DMS153 treated with DMSO at 0.1 percent for 48 hours (cell line): ENCODE measurements at regions not wholly inside any gene's neighbourhood (a gene's known extent, or its start where the extent isn't known, plus 50 kb on each side); places are given as distances from the start of the nearest gene placed in this dataset.
"Not testable (repeated sequence)": the region's sequence is repeated elsewhere in the genome, so short reads cannot be mapped to it uniquely, and the experiment has no call there.

Experiments used
- DNase-seq: peaks from one replicate; lab custom pipeline; 2025; ENCODE audit not compliant: unreplicated experiment; lab: John Stamatoyannopoulos, UW

DNA sequence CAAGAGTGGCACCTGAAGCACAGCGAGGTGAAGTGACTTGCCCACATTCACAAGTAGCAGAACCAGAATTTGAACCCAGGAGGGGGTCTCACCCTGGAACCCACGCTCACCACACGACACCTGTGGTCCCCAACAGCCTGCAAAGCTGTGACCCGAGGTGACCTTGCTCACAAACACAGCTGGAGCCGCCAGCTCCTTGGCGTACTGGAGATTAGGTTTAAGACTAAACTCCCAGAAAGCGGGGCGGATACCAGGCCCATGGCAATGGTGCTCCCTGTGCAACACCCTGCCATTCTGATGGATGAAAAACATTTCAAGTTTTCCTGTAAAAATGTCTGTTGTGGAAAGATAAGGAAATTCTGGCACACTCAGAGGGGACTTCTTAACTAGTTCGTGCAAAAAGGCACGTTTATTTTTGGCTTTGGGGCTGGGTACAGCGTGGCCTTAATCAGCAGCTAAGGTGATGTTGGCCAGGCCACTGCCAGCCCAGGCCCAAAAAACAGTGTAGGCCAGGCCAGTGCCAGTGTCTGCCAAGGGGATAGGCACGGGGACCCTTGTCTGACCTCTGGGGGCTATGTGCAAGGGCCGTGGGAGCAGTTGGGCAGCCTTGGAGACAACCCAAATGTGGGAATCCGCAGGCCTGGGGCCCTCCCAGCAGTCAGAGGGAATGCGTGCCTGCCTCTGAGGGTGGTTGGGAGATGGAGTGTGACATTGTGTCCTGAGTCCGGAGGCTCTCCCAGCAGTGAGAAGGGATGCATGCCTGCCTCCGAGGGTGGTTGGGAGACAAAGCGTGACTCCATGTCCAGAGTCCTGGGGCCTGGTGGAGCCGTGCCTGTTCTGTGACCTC lies 185.0 kb upstream of the HS6ST1 start:
- DNase-seq = no peak

DNA sequence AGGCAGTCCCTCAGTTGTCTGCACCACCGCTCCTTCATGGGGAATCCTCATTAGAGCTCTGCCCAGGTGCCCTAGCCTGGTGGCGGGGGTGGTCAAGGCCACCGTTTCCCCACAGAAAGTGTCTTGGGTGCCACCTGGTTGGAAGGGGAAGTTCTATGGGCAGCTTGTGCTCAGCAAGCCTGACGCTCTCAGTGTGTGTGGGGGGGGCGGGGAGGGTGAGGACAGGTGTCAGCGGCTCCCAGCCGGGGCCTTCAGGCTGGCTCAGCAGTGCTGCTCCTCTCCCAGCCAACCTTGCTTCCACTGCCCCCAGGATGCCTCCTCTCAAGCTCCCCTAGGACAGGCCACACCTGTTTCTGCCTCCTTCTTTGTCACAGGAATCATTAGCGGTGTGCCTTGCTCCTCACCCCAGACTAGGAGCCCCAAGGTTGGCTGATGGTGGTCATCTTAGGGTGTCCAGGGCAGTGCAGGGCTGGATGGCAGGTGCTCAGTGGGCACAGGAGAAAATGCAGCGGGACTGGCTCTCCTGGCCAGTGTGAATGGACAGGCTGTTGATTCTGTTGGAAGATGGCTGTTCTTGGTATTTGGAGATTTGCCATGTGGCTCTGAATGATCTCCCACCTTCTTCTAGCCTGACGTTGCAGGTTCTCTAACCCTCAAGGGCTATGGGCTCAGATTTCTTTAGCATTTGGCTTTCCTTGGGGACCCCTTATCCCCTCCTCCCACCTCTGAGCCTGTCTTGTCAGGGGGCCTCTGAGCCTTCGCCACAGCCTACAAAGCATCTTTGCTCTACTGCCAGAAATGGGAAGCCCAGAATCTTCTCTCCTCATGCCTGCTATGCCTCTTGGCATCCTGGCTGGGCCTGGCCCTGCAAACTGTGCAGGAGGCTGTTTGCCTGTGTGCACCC lies 185.8 kb upstream of the HS6ST1 start:
- DNase-seq = no peak

GRCh38 chr2:128505150-128505490 lies 186.5 kb upstream of the HS6ST1 start:
- DNase-seq = no peak

GRCh38 chr2:128505575-128506526 lies 187.2 kb upstream of the HS6ST1 start:
- DNase-seq = no peak

DNA sequence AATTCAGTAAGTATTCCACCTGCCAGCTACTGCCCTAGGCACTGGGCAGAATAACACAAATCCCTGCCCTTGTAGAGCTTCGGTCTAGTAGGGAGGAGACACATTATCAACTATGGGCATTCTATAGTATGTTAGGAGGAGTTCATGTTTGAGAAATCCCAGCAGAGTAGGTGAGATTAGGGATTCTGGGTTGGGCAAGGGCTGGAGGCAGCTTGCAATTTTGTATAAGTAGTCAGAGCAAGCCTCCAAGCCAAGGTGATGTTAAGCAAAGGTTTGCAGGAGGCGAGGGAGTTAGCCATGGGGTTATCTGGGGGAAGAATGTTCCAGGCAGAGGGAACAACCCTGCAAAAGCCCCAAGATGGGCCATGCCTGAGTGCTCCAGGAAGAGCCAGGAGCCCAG lies 187.9 kb upstream of the HS6ST1 start:
- no peak for DNase-seq

GRCh38 chr2:128510701-128511397 lies 192.2 kb upstream of the HS6ST1 start:
- no peak for DNase-seq

- no peak for DNase-seq
Measured at GRCh38 chr2:128511731-128512378, 193.2 kb upstream of the HS6ST1 start.

DNA sequence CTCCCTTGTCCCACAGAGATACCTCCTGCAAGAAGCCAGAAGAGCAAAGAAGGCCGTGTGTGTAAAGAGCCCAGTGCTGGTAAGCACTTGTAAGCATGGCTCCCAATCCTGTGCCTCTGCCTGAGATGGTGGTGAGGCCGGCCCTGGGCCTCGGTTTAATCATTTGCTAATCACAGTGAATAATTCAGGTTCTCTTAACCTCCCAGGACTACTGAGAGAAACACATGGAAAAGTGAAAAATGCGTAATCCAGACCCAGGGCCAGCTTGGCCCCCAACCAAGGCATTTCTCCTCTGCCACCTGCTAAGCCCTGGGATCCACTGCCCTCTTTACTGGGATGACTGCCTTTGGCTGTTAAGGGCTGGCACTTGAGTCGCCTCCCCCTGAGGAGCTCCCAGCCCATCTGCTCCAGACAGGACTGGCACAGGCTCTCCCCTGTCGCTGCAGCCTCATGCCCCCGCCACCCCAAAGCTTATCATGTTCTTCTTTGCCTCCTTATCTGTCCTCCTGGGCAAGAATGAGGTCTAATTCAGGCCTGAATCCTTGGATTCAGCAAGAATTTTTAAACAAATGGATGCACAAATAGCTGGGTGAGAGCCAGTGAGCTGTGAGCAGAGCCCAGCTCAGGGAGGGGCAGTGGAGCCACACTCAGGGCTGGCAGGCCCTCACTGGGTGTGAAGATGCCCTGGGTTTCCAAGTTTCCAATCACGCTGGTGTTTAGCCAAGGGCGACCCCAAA lies 193.9 kb upstream of the HS6ST1 start:
- no peak for DNase-seq

GRCh38 chr2:128513116-128513960 lies 194.7 kb upstream of the HS6ST1 start:
- no peak for DNase-seq

GRCh38 chr2:128513961-128514283 lies 195.3 kb upstream of the HS6ST1 start:
- no peak for DNase-seq

- DNase-seq = no peak
Measured at GRCh38 chr2:128514555-128514955, 195.9 kb upstream of the HS6ST1 start.

- DNase-seq = no peak
Measured at GRCh38 chr2:128516938-128517337, 198.3 kb upstream of the HS6ST1 start.

- DNase-seq = not testable (repeated sequence)
Measured at GRCh38 chr2:128519028-128519427, 200.4 kb upstream of the HS6ST1 start.

GRCh38 chr2:128519517-128520215 lies 201.0 kb upstream of the HS6ST1 start:
- no peak for DNase-seq

- DNase-seq = no peak
Measured at GRCh38 chr2:128520340-128520739, 201.7 kb upstream of the HS6ST1 start.

GRCh38 chr2:128520791-128521190 lies 202.1 kb upstream of the HS6ST1 start:
- DNase-seq = no peak

- DNase-seq = no peak
Measured at GRCh38 chr2:128521482-128521881, 202.8 kb upstream of the HS6ST1 start.

DNA sequence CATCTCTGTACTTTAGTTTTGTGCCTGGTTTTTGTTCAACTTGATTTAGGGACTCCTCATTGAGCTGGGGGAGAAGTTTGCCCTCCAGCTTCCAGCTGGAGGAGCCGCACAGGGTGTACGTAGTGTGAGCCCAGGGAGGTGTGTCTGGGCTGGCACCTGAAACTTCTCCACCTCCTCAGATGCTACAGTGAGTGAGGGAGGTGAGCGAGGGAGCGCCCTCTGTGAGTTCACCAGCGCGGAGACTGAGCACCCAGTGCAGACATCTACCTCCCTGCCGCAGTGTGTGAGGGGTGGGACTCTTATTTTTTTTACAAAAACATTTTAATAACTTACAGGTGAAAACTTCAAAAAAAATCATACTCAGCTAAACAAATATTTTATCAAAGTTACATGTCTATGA lies 204.2 kb upstream of the HS6ST1 start:
- DNase-seq = no peak
